ENCODE measurements at regions not wholly inside any gene's neighbourhood (a gene's known extent, or its start where the extent isn't known, plus 50 kb on each side); places are given as distances from the start of the nearest gene placed in this dataset.

- TF ChIP-seq CTCF (conservative IDR thresholded peaks at IDR 0.05; ENCODE audit: low read depth in 2 of 2) (no peak), EZH2 (IDR thresholded peaks at IDR 0.05; ENCODE audit: low read depth, unreplicated experiment) (no peak), ZNF331 (CRISPR knock-in tag; IDR thresholded peaks at IDR 0.05; ENCODE audit: low read depth) (no peak), NANOG (IDR thresholded peaks at IDR 0.05; ENCODE audit: borderline replicate concordance) (no peak), STAT1 (IDR thresholded peaks at IDR 0.05; ENCODE audit: unreplicated experiment) (no peak), EZH2phosphoT487 (IDR thresholded peaks at IDR 0.05; ENCODE audit: unreplicated experiment) (no peak), CREB1 (CRISPR knock-in tag; IDR thresholded peaks at IDR 0.05; ENCODE audit: low read depth) (no peak), POLR2AphosphoS5 (IDR thresholded peaks at IDR 0.05; ENCODE audit: low read depth) (no peak), ETS1 (IDR thresholded peaks at IDR 0.05) (no peak), JUNB (IDR thresholded peaks at IDR 0.05; ENCODE audit: unreplicated experiment) (no peak), ZNF114 (CRISPR knock-in tag; IDR thresholded peaks at IDR 0.05) (no peak), REST (IDR thresholded peaks at IDR 0.05; ENCODE audit: unreplicated experiment) (no peak)
- TF ChIP-seq, protein P1, sequence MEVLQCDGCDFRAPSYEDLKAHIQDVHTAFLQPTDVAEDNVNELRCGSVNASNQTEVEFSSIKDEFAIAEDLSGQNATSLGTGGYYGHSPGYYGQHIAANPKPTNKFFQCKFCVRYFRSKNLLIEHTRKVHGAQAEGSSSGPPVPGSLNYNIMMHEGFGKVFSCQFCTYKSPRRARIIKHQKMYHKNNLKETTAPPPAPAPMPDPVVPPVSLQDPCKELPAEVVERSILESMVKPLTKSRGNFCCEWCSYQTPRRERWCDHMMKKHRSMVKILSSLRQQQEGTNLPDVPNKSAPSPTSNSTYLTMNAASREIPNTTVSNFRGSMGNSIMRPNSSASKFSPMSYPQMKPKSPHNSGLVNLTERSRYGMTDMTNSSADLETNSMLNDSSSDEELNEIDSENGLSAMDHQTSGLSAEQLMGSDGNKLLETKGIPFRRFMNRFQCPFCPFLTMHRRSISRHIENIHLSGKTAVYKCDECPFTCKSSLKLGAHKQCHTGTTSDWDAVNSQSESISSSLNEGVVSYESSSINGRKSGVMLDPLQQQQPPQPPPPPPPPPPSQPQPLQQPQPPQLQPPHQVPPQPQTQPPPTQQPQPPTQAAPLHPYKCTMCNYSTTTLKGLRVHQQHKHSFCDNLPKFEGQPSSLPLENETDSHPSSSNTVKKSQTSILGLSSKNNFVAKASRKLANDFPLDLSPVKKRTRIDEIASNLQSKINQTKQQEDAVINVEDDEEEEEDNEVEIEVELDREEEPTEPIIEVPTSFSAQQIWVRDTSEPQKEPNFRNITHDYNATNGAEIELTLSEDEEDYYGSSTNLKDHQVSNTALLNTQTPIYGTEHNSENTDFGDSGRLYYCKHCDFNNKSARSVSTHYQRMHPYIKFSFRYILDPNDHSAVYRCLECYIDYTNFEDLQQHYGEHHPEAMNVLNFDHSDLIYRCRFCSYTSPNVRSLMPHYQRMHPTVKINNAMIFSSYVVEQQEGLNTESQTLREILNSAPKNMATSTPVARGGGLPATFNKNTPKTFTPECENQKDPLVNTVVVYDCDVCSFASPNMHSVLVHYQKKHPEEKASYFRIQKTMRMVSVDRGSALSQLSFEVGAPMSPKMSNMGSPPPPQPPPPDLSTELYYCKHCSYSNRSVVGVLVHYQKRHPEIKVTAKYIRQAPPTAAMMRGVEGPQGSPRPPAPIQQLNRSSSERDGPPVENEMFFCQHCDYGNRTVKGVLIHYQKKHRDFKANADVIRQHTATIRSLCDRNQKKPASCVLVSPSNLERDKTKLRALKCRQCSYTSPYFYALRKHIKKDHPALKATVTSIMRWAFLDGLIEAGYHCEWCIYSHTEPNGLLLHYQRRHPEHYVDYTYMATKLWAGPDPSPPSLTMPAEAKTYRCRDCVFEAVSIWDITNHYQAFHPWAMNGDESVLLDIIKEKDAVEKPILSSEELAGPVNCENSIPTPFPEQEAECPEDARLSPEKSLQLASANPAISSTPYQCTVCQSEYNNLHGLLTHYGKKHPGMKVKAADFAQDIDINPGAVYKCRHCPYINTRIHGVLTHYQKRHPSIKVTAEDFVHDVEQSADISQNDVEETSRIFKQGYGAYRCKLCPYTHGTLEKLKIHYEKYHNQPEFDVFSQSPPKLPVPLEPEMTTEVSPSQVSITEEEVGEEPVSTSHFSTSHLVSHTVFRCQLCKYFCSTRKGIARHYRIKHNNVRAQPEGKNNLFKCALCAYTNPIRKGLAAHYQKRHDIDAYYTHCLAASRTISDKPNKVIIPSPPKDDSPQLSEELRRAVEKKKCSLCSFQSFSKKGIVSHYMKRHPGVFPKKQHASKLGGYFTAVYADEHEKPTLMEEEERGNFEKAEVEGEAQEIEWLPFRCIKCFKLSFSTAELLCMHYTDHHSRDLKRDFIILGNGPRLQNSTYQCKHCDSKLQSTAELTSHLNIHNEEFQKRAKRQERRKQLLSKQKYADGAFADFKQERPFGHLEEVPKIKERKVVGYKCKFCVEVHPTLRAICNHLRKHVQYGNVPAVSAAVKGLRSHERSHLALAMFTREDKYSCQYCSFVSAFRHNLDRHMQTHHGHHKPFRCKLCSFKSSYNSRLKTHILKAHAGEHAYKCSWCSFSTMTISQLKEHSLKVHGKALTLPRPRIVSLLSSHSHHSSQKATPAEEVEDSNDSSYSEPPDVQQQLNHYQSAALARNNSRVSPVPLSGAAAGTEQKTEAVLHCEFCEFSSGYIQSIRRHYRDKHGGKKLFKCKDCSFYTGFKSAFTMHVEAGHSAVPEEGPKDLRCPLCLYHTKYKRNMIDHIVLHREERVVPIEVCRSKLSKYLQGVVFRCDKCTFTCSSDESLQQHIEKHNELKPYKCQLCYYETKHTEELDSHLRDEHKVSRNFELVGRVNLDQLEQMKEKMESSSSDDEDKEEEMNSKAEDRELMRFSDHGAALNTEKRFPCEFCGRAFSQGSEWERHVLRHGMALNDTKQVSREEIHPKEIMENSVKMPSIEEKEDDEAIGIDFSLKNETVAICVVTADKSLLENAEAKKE (CRISPR knock-in tag; IDR thresholded peaks at IDR 0.05), result no peak
- H3F3A ChIP-seq (replicated peaks; ENCODE audit: low read depth), result no peaks in the 10 kb centered on the region
- H3K4me2 ChIP-seq, result no peak overlapping the region
- no peak overlapping the region for H3K4me3 Mint-ChIP-seq
- H3K4me1 ChIP-seq (ENCODE audit: insufficient read depth), result no peaks in the 10 kb centered on the region
- H3K9me3 Mint-ChIP-seq, result no peaks in the 10 kb centered on the region
- DNase-seq (ENCODE audit: low spot score) (no peak), ATAC-seq (no peak)
- H3K27me3 Mint-ChIP-seq (ENCODE audit: insufficient read depth, low read depth, poor library complexity), result peaks cover 2% of the 10 kb centered on the region
- no peaks in the 10 kb centered on the region for H4K20me1 ChIP-seq (replicated peaks; ENCODE audit: insufficient read depth)
- no peaks in the 10 kb centered on the region for H3K4me1 Mint-ChIP-seq
- peaks cover 11% of the 10 kb centered on the region for H3K9me2 ChIP-seq (ENCODE audit: insufficient read depth)
- no peaks in the 10 kb centered on the region; the same call in 2 of the 3 replicates for H3K36me3 Mint-ChIP-seq (ENCODE audit: low read depth)
- no peak overlapping the region for H3K27ac ChIP-seq (ENCODE audit: low read depth)
- no peak overlapping the region for H3K4me3 ChIP-seq
- H3K36me3 ChIP-seq (ENCODE audit: insufficient read depth), result no peaks in the 10 kb centered on the region
- H3K79me2 ChIP-seq (replicated peaks; ENCODE audit: insufficient read depth), result no peaks in the 10 kb centered on the region
- no peak overlapping the region for H2AFZ ChIP-seq
- H3K27ac Mint-ChIP-seq, result no peak overlapping the region
- H3K27me3 ChIP-seq (ENCODE audit: insufficient read depth), result no peaks in the 10 kb centered on the region
Observed at GRCh38 chr13:21798181-21798580, 127.3 kb downstream of the FGF9 start.

Measured in GM23338 (cell line).